IPS-20b (cell line): ENCODE measurements at regions not wholly inside any gene's neighbourhood (a gene's known extent, or its start where the extent isn't known, plus 50 kb on each side); places are given as distances from the start of the nearest gene placed in this dataset.

ENCODE experiments used
- H3K27ac ChIP-seq: one replicate; pipeline ENCODE4 v1.5.1; 2013; ENCODE audit warnings: low read length
- H3K27me3 ChIP-seq: 2 replicates; pipeline ENCODE4 v1.6.1; 2013; ENCODE audit warnings: mild to moderate bottlenecking, low read length, inconsistent platforms; ENCODE audit not compliant: insufficient read depth
- H3K36me3 ChIP-seq: 2 replicates; pipeline ENCODE4 v1.6.1; 2013; ENCODE audit warnings: low read depth, mild to moderate bottlenecking, inconsistent platforms, low read length, moderate library complexity; ENCODE audit not compliant: insufficient read depth
- H3K4me1 ChIP-seq: 2 replicates; pipeline ENCODE4 v1.6.1; 2013; ENCODE audit warnings: mild to moderate bottlenecking, control low read depth, inconsistent platforms, low read length, moderate library complexity; ENCODE audit not compliant: insufficient read depth
- H3K4me3 ChIP-seq: 2 replicates; pipeline ENCODE4 v1.5.1; 2013; ENCODE audit warnings: mild to moderate bottlenecking, low read length, inconsistent platforms
- H3K9ac ChIP-seq: 2 replicates; pipeline ENCODE4 v1.6.1; 2013; ENCODE audit warnings: low read depth, mild to moderate bottlenecking, inconsistent platforms, low read length, moderate library complexity
- H3K9me3 ChIP-seq: 2 replicates; pipeline ENCODE4 v1.6.1; 2013; ENCODE audit warnings: mild to moderate bottlenecking, low read depth, low read length, inconsistent platforms; ENCODE audit not compliant: insufficient read depth

DNA sequence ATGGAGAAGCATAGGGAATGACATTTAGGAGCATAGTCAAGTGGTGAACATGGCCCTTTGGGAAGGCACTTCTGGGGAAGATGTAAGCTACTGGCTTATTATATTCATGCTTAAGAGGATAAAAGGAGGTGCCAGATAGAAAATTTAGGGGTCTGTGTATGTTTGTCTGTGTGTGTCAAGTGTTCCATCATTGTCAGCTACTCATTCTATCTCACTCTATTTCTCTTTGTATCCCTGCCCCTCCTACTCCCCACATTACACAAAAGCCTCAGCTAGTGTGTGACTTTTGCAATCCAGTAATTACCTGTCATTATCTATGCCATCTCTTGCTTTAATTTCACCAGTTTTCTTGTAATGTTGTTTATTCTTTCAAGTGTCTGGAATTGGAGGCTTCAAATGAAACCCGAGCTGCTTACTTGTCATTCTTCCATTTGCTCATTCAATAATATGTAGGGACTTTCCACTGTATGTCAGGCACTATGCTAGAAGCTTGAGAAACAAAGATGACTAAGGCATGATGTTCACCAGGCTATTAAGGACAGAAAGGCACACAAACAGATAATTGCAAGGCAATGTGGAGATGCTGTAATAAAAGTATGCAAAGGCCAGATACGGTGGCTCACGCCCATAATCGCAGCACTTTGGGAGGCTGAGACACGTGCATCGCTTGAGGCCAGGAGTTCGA, 229.8 kb upstream of the TEX13C start:
- Histone ChIP-seq H3K9me3 (no peaks in the 10 kb centered on the region), H3K9ac (no peak overlapping the region), H3K27me3 (no peaks in the 10 kb centered on the region), H3K4me1 (no peaks in the 10 kb centered on the region), H3K27ac (no peak overlapping the region), H3K4me3 (no peak overlapping the region), H3K36me3 (no peaks in the 10 kb centered on the region)

DNA sequence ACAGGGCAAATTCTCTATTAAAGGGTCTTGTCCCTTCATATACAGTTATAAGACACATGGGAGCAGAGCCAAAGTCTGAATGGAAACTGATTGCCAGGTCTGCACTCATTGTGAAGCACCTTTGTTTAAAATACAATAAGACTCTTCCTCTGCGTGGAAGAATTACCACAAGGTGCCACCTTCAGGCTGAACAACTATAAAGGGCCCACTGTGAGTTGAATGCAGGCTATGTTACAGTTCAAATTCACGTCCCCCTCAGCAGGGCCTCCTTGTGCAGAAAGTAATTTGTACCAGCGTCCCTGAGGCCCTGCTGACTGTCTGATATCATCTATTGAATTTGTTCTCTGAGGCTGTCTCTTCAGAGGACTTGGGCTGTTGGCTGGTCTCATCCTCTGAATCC, 225.8 kb upstream of the TEX13C start:
- no peaks in the 10 kb centered on the region for H3K27me3 ChIP-seq
- H3K36me3 ChIP-seq: no peaks in the 10 kb centered on the region
- H3K9me3 ChIP-seq: no peaks in the 10 kb centered on the region
- no peak overlapping the region for H3K27ac ChIP-seq
- H3K4me1 ChIP-seq: no peaks in the 10 kb centered on the region
- H3K9ac ChIP-seq: no peak overlapping the region
- H3K4me3 ChIP-seq: no peak overlapping the region

DNA sequence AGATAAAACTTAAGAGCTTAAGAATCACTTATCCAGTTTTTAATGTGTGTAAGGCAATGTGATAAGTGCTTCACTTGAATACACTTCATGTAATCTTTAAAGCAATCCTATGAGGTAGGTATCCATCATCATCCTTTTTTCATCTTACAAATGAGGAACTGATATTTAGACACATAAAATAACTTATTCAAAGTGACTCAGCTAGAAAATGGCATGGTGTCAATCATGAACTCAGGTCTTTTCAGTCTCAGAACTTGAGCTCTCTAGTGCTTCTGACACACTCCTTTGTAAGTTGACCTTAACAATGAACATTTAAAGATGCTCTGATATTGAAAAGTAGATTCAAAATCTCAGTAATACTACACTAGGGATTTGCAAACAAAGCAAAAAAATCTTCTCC, 224.8 kb upstream of the TEX13C start:
- H3K9me3 ChIP-seq: no peaks in the 10 kb centered on the region
- H3K4me3 ChIP-seq: no peak overlapping the region
- H3K27ac ChIP-seq: no peak overlapping the region
- no peaks in the 10 kb centered on the region for H3K36me3 ChIP-seq
- no peaks in the 10 kb centered on the region for H3K27me3 ChIP-seq
- H3K4me1 ChIP-seq: no peaks in the 10 kb centered on the region
- no peak overlapping the region for H3K9ac ChIP-seq

DNA sequence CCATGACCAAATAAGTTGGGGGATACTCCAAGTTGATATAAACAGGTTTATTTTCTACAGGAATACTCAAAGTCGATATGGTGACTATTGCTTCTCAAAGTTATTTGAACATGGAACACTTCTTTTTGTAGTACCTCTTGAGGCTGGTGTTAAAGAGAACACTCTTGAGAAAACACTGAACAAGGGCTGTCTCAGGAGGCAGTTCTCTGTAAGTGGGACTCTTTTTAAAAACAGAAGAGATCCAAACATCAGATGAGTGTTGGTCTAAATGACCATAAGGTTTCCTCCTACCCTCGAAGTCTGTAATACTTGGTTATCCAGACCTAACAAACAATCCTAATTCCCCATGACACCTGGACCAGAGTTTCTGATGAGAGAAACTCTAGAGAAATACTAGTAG, 223.2 kb upstream of the TEX13C start:
- H3K4me3 ChIP-seq: no peak overlapping the region
- H3K27me3 ChIP-seq: no peaks in the 10 kb centered on the region
- H3K4me1 ChIP-seq: no peaks in the 10 kb centered on the region
- H3K27ac ChIP-seq: no peak overlapping the region
- H3K9me3 ChIP-seq: no peaks in the 10 kb centered on the region
- H3K9ac ChIP-seq: no peak overlapping the region
- no peaks in the 10 kb centered on the region for H3K36me3 ChIP-seq

DNA sequence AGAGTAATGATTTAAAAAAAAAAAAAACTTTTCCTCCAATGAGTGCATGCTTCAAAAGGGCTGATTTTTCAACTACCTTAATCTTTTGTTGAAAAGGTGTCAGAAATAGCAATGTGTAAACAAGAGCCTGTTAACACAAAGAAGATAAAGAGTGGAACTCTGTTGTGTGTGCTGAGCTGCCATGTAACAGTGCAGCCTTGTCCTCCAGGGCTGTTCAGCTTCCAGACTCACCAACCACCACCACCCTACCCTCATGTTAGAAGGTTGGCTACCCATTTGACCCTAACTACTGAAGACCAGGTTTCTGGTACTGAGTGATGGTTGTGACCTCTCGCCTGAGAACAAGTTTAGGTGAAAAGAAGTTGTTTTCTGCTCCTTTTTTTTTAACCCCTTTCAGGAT, 222.8 kb upstream of the TEX13C start:
- Histone ChIP-seq H3K36me3 (no peaks in the 10 kb centered on the region), H3K4me3 (no peak overlapping the region), H3K27ac (no peak overlapping the region), H3K9me3 (no peaks in the 10 kb centered on the region), H3K9ac (no peak overlapping the region), H3K27me3 (no peaks in the 10 kb centered on the region), H3K4me1 (no peaks in the 10 kb centered on the region)

DNA sequence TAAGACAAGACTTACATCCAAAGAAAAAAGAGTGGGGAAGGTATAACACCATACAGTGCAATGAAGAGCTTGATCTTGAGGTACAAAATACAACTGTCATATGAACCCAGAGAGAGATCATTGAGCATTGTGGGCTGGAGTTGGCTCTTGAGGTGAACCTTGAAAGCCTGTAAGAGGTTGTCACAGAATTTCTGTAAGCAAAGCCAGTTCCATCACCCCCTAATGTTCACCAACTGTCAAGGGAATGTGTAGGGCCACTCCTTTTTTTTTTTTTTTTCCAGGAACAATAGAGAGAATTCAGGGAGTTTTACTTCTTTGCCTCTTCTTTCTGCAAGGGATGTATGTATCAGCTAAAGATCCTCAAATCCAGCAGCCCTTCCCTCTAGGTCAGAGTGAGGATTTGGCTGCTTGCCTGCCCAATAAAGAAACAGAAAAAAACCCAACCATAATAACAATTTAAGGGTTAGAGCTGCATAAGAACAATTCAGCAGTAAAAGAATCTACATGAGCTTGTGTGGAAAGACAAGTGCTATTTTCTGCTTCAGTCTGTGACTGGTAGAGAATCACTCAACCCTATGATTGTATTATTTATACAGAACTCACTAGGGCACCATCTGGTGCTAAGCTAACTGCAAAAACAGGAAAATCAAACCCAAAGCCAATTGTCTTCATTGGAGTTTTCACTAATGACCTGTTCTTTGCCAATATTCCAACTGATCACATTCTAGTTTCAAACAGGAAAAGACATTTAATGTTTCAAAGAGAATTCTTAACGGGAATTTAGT, 217.5 kb upstream of the TEX13C start:
- Histone ChIP-seq H3K4me3 (no peak overlapping the region), H3K9me3 (no peaks in the 10 kb centered on the region), H3K4me1 (no peaks in the 10 kb centered on the region), H3K36me3 (no peaks in the 10 kb centered on the region), H3K9ac (no peak overlapping the region), H3K27me3 (no peaks in the 10 kb centered on the region), H3K27ac (no peak overlapping the region)

DNA sequence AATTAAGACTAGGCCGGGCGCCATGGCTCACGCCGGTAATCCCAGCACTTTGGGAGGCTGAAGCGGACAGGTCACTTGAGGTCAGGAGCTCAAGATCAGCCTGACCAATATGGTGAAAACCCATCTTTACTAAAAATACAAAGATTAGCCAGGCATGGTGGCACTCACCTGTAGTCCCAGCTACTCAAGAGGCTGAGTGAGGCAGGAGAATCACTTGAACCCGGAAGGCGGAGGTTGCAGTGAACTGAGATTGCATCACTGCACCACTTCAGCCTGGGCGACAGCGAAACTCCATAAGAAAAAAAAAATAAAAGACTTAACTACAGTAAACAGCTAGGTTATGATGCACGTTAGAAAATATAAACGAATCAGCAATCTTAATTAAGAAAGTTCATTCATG, 216.0 kb upstream of the TEX13C start:
- Histone ChIP-seq H3K36me3 (no peaks in the 10 kb centered on the region), H3K9me3 (no peaks in the 10 kb centered on the region), H3K4me3 (no peak overlapping the region), H3K9ac (no peak overlapping the region), H3K27ac (no peak overlapping the region), H3K4me1 (no peaks in the 10 kb centered on the region), H3K27me3 (no peaks in the 10 kb centered on the region)

DNA sequence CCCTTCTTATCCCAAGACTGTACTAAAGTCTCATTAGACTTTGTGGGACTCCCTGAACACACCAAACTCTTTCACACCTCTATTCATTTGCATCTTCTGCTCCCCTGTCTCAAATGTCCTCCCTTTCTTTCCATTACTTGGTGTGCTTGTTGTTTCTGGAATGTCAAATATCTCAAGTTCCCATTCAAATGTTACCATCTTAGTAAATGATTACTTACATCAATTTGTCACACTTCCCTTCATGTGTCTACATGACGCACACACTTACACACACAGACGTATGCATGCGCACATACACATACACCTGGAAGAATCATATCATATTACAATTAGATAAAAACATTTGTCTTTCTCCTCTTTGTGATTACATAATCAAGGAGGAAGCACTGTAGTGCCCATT, 210.8 kb upstream of the TEX13C start:
- no peaks in the 10 kb centered on the region for H3K4me1 ChIP-seq
- no peak overlapping the region for H3K4me3 ChIP-seq
- H3K9me3 ChIP-seq: no peaks in the 10 kb centered on the region
- no peaks in the 10 kb centered on the region for H3K36me3 ChIP-seq
- H3K27ac ChIP-seq: no peak overlapping the region
- no peaks in the 10 kb centered on the region for H3K27me3 ChIP-seq
- H3K9ac ChIP-seq: no peak overlapping the region

DNA sequence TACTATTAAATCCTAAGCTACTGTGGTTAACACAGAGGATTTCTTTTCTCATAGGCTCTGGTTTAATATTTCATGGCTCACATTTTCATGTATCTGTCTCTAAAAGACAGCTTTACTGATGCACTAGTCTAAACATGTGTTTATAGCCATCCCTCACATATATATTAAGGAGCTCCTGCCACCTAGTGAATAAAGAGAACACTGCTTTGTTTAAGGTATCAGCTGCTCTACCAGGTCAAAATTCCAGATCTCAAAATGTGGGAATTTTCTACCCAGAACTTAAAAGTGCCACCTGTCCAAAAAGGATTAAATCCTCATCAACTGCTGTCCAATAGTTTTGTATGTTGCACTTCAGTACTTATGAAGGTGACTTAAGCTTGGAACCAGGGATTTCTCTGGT, 188.5 kb upstream of the TEX13C start:
- Histone ChIP-seq H3K9ac (no peak overlapping the region), H3K27ac (no peak overlapping the region), H3K36me3 (no peaks in the 10 kb centered on the region), H3K4me3 (no peak overlapping the region), H3K4me1 (no peaks in the 10 kb centered on the region), H3K27me3 (no peaks in the 10 kb centered on the region), H3K9me3 (no peaks in the 10 kb centered on the region)

DNA sequence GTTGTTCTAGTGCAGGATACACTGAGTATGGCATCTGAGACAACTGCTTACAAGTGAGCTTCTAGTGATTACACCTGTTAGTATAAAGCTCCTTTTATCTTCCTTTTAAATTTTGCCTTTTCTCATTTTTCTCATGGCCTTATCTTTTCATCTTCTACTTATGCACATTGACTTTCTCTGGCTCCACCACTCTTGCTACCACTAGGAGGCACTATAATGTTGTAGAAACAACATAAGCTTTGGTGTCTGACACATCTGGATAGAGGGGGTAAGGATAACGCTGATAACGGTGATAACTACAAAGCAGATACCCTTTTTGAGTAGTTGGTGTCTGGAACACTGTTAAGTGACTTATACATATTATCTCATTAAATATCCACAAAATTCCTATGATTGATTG, 187.4 kb upstream of the TEX13C start:
- H3K4me1 ChIP-seq: no peaks in the 10 kb centered on the region
- no peaks in the 10 kb centered on the region for H3K27me3 ChIP-seq
- H3K9me3 ChIP-seq: no peaks in the 10 kb centered on the region
- no peaks in the 10 kb centered on the region for H3K36me3 ChIP-seq
- H3K4me3 ChIP-seq: no peak overlapping the region
- H3K9ac ChIP-seq: no peak overlapping the region
- H3K27ac ChIP-seq: no peak overlapping the region

DNA sequence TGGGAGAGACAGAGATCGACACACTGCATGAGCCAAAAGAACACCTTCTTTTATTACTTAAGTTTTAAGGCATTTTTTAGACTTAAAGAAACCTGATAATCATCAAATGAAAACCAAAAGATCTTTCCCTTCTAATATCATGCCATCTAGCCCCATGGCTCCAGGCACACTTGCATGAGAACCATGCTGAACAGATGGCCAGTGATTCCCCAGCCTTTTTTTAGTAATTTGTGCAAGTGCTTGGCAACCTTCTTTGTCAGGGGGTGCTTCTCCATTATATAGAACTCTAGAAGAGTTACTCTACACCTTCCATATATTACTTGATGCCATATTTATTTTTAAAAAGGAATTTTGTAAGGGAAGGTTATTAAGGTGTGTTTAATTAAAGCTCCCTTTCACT, 182.2 kb upstream of the TEX13C start:
- H3K9ac ChIP-seq: no peak overlapping the region
- H3K36me3 ChIP-seq: no peaks in the 10 kb centered on the region
- H3K4me3 ChIP-seq: no peak overlapping the region
- no peak overlapping the region for H3K27ac ChIP-seq
- no peaks in the 10 kb centered on the region for H3K9me3 ChIP-seq
- no peaks in the 10 kb centered on the region for H3K4me1 ChIP-seq
- no peaks in the 10 kb centered on the region for H3K27me3 ChIP-seq

DNA sequence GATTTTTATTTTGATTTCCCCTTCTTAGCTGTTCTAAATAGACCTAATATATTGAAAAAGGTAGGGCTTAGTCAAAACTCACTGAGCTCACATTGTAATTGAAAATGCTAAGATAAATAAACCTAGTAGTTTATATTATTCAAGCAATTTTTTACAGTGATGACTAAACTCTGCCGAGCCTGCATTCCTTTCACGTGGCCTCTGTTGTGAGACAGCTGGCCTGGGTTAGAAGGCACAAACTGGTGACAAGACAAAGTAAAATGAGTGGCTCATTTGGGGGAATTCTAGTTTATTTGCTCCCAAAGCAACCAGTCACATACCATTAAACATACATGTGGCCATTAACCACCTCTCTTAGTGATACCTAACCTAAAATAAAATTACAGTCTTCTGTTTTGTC, 169.4 kb upstream of the TEX13C start:
- Histone ChIP-seq H3K9ac (no peak overlapping the region), H3K36me3 (no peaks in the 10 kb centered on the region), H3K4me1 (peaks cover 4% of the 10 kb centered on the region; the same call in 1 of the 2 replicates), H3K27me3 (no peaks in the 10 kb centered on the region), H3K27ac (no peak overlapping the region), H3K4me3 (no peak overlapping the region), H3K9me3 (no peaks in the 10 kb centered on the region)
